Loucy (cell line): ENCODE measurements at regions not wholly inside any gene's neighbourhood (a gene's known extent, or its start where the extent isn't known, plus 50 kb on each side); places are given as distances from the start of the nearest gene placed in this dataset.

ENCODE experiments used
- H2AFZ ChIP-seq: fragments of 200-600 bp; sonication (generic); 2 replicates; pipeline ENCODE4 v1.6.0; 2016; ENCODE audit warnings: antibody characterized with exemption, mild to moderate bottlenecking, low read length, moderate library complexity
- H3F3A ChIP-seq: fragments of 200-600 bp; 2 replicates; pipeline ENCODE4 v1.6.0; 2016; ENCODE audit warnings: antibody characterized with exemption, low read depth, mild to moderate bottlenecking
- H3K27me3 ChIP-seq: fragments of 200-600 bp; sonication (generic); 2 replicates; pipeline ENCODE4 v1.6.1; 2014; ENCODE audit warnings: low read length, mild to moderate bottlenecking; ENCODE audit not compliant: insufficient read depth, poor library complexity, severe bottlenecking
- H3K36me3 ChIP-seq: fragments of 200-600 bp; sonication (generic); 2 replicates; pipeline ENCODE4 v1.6.1; 2016; ENCODE audit warnings: low read length; ENCODE audit not compliant: insufficient read depth
- H3K4me1 ChIP-seq: fragments of 200-600 bp; sonication (generic); 2 replicates; pipeline ENCODE4 v1.5.1; 2014; ENCODE audit warnings: low read length, mild to moderate bottlenecking; ENCODE audit not compliant: insufficient read depth, poor library complexity, severe bottlenecking
- H3K4me2 ChIP-seq: fragments of 200-600 bp; sonication (generic); 2 replicates; pipeline ENCODE4 v1.6.0; 2014; ENCODE audit warnings: antibody characterized with exemption, low read length, low read depth, mild to moderate bottlenecking; ENCODE audit not compliant: poor library complexity, severe bottlenecking
- H3K4me3 ChIP-seq: fragments of 200-600 bp; sonication (generic); 2 replicates; pipeline ENCODE4 v1.5.1; 2014; ENCODE audit warnings: low read length, mild to moderate bottlenecking, mixed read lengths; ENCODE audit not compliant: poor library complexity, severe bottlenecking
- H3K79me2 ChIP-seq: fragments of 200-600 bp; sonication (generic); 2 replicates; pipeline ENCODE4 v1.6.1; 2014; ENCODE audit warnings: low read length; ENCODE audit not compliant: insufficient read depth
- H3K9ac ChIP-seq: fragments of 200-600 bp; sonication (generic); 2 replicates; pipeline ENCODE4 v1.6.0; 2014; ENCODE audit warnings: mild to moderate bottlenecking, low read depth, low read length, moderate library complexity; ENCODE audit not compliant: poor library complexity, severe bottlenecking
- H3K9me2 ChIP-seq: fragments of 200-600 bp; sonication (generic); replicated peaks from 2 replicates; pipeline ENCODE4 v1.6.1; 2016; ENCODE audit warnings: low read depth, low read length, mixed read lengths
- H3K9me3 ChIP-seq: fragments of 200-600 bp; sonication (generic); 2 replicates; pipeline ENCODE4 v1.6.1; 2014; ENCODE audit warnings: mild to moderate bottlenecking, antibody characterized with exemption, low read length, low read depth; ENCODE audit not compliant: insufficient read depth
- H4K20me1 ChIP-seq: fragments of 200-600 bp; sonication (generic); 2 replicates; pipeline ENCODE4 v1.6.0; 2014; ENCODE audit warnings: antibody characterized with exemption, low read length, mild to moderate bottlenecking; ENCODE audit not compliant: insufficient read depth, poor library complexity, severe bottlenecking
- EZH2phosphoT487 ChIP-seq: fragments of 200-600 bp; IDR thresholded peaks from 2 replicates; pipeline ENCODE4 v1.6.1; 2018; ENCODE audit warnings: antibody characterized with exemption, mild to moderate bottlenecking, moderate library complexity, borderline replicate concordance
- TF ChIP-seq, protein P1 (sequence below): fragments of 200-600 bp; sonication (generic); conservative IDR thresholded peaks from 2 replicates; pipeline ENCODE4 v1.5.1; 2014; ENCODE audit warnings: mild to moderate bottlenecking, antibody characterized with exemption, low read length

DNA sequence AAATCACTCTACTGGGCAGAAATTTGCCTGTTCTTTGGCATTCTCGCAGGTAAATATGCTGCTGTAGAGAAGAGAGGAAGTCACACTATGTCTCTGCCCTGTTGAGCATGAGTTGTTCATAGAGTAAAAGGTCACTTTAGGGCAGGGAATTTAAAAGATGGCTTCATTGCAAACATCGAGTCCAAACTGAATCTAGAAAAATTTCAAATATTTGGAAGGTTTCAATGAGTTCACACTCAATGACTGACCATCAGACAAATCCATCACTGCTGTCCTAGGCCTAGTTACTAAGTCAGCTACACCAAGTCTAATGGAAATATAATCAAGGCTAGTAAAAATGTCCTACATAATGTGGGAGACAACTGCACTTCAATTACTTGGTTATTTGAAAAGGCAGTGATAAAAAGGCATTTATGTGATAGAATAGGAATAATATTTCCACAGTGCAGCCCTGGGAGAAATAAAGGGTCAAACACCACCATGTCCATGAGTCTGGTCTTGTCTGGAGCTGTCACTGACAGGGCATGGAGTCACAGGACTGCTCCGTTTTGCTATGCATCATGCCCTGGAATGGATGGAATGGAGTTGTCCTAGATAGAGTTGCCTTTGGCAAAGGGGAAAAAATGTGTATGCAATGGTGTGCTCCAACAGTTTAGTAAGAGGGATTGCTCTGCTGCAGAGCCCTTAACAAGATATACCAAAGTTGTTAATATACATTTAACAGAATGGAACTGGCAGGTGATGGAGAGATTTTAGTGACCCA, 218.5 kb upstream of the DAPK1 start:
- H3K4me3 ChIP-seq: no peak overlapping the region
- no peaks in the 10 kb centered on the region for H4K20me1 ChIP-seq
- H3K9me3 ChIP-seq: no peaks in the 10 kb centered on the region
- no peak overlapping the region for H2AFZ ChIP-seq
- no peaks in the 10 kb centered on the region for H3K36me3 ChIP-seq
- H3K4me1 ChIP-seq: no peaks in the 10 kb centered on the region
- no peaks in the 10 kb centered on the region for H3F3A ChIP-seq
- peaks cover 62% of the 10 kb centered on the region for H3K27me3 ChIP-seq
- no peaks in the 10 kb centered on the region for H3K9me2 ChIP-seq
- H3K9ac ChIP-seq: no peak overlapping the region
- TF ChIP-seq, protein P1, sequence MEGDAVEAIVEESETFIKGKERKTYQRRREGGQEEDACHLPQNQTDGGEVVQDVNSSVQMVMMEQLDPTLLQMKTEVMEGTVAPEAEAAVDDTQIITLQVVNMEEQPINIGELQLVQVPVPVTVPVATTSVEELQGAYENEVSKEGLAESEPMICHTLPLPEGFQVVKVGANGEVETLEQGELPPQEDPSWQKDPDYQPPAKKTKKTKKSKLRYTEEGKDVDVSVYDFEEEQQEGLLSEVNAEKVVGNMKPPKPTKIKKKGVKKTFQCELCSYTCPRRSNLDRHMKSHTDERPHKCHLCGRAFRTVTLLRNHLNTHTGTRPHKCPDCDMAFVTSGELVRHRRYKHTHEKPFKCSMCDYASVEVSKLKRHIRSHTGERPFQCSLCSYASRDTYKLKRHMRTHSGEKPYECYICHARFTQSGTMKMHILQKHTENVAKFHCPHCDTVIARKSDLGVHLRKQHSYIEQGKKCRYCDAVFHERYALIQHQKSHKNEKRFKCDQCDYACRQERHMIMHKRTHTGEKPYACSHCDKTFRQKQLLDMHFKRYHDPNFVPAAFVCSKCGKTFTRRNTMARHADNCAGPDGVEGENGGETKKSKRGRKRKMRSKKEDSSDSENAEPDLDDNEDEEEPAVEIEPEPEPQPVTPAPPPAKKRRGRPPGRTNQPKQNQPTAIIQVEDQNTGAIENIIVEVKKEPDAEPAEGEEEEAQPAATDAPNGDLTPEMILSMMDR: no peak
- no peak for TF ChIP-seq EZH2phosphoT487
- no peaks in the 10 kb centered on the region for H3K79me2 ChIP-seq
- H3K4me2 ChIP-seq: no peak overlapping the region

DNA sequence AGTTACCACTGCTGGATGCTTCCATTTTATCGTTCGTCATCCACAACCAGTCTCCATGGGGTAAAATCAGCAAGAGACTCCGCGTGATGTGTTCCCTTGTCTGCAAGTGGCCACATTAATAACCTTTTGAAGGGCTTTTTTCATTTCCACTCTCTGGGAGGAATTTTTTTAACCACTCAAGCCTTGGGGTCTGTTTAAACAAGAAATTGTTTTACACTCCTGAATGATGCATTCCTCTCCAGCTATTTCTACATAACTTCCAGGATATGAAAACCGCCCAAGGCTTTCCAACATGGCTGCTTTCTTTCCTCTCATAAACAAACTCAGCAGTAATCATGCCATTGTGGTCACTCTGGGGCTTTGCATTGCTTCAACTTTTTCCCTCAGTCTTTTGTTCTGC, 217.2 kb upstream of the DAPK1 start:
- Histone ChIP-seq H3K27me3 (peaks cover 55% of the 10 kb centered on the region), H3K4me2 (no peak overlapping the region), H3F3A (no peaks in the 10 kb centered on the region), H4K20me1 (no peaks in the 10 kb centered on the region), H2AFZ (no peak overlapping the region), H3K9me2 (no peaks in the 10 kb centered on the region), H3K9me3 (no peaks in the 10 kb centered on the region), H3K36me3 (no peaks in the 10 kb centered on the region), H3K4me1 (no peaks in the 10 kb centered on the region), H3K9ac (no peak overlapping the region), H3K4me3 (no peak overlapping the region), H3K79me2 (no peaks in the 10 kb centered on the region)
- no peak for TF ChIP-seq EZH2phosphoT487
- TF ChIP-seq, protein P1: no peak

- no peaks in the 10 kb centered on the region for H3F3A ChIP-seq
Observed at GRCh38 chr9:87282538-87282937, 215.1 kb upstream of the DAPK1 start.

More at GRCh38 chr9:87282538-87282937, 215.1 kb upstream of the DAPK1 start:
- Histone ChIP-seq H3K36me3 (no peaks in the 10 kb centered on the region), H3K4me1 (no peaks in the 10 kb centered on the region), H2AFZ (no peak overlapping the region), H3K4me3 (no peak overlapping the region), H3K4me2 (no peak overlapping the region), H3K79me2 (no peaks in the 10 kb centered on the region), H3K9ac (no peak overlapping the region), H3K27me3 (peaks cover 50% of the 10 kb centered on the region), H4K20me1 (no peaks in the 10 kb centered on the region), H3K9me3 (no peaks in the 10 kb centered on the region), H3K9me2 (no peaks in the 10 kb centered on the region)
- TF ChIP-seq, protein P1: no peak
- TF ChIP-seq EZH2phosphoT487: no peak
